Neural cell (in vitro differentiated cells): ENCODE measurements at regions not wholly inside any gene's neighbourhood (a gene's known extent, or its start where the extent isn't known, plus 50 kb on each side); places are given as distances from the start of the nearest gene placed in this dataset.

Experiments
- H2AFZ ChIP-seq: fragments of 200-600, 300-800 bp; sonication (generic), shearing (Covaris generic); 2 replicates; pipeline ENCODE4 v1.6.0; 2014; ENCODE audit warnings: low read depth, mild to moderate bottlenecking, antibody characterized with exemption, low read length, moderate library complexity
- H3F3A ChIP-seq: fragments of 200-600 bp; shearing (Covaris generic); 2 replicates; pipeline ENCODE4 v1.6.1; 2016; ENCODE audit warnings: mild to moderate bottlenecking, moderate library complexity, mixed read lengths, antibody characterized with exemption, low read length; ENCODE audit not compliant: insufficient read depth, poor library complexity, severe bottlenecking
- H3K27ac ChIP-seq: fragments of 200-600, 300-800 bp; sonication (generic), shearing (Covaris generic); 2 replicates; pipeline ENCODE4 v1.5.1; 2014; ENCODE audit warnings: mild to moderate bottlenecking, low read length, moderate library complexity
- H3K27me3 ChIP-seq: fragments of 300-800, 200-600 bp; sonication (generic), shearing (Covaris generic); 2 replicates; pipeline ENCODE4 v1.6.0; 2014; ENCODE audit warnings: mild to moderate bottlenecking, low read depth, low read length, moderate library complexity; ENCODE audit not compliant: insufficient read depth
- H3K36me3 ChIP-seq: fragments of 300-800, 200-600 bp; sonication (generic), shearing (Covaris generic); 2 replicates; pipeline ENCODE4 v1.5.1; 2014; ENCODE audit warnings: mild to moderate bottlenecking, antibody characterized with exemption, low read length, moderate library complexity; ENCODE audit not compliant: insufficient read depth
- H3K4me2 ChIP-seq: fragments of 300-800, 200-600 bp; sonication (generic), shearing (Covaris generic); 2 replicates; pipeline ENCODE4 v1.6.0; 2014; ENCODE audit warnings: mild to moderate bottlenecking, low read length
- H3K4me3 ChIP-seq: fragments of 300-800, 200-600 bp; sonication (generic), shearing (Covaris generic); 2 replicates; pipeline ENCODE4 v1.5.1; 2014; ENCODE audit warnings: mild to moderate bottlenecking, low read length, moderate library complexity
- H3K79me2 ChIP-seq: fragments of 200-600 bp; shearing (Covaris generic); replicated peaks from 2 replicates; pipeline ENCODE4 v1.6.0; 2014; ENCODE audit warnings: mild to moderate bottlenecking, low read length, moderate library complexity; ENCODE audit not compliant: insufficient read depth
- H3K9ac ChIP-seq: fragments of 300-800, 200-600 bp; sonication (generic), shearing (Covaris generic); 2 replicates; pipeline ENCODE4 v1.6.1; 2016; ENCODE audit warnings: mild to moderate bottlenecking, low read length, mixed read lengths
- H3K9me2 ChIP-seq: fragments of 200-600 bp; shearing (Covaris generic); 2 replicates; pipeline ENCODE4 v1.6.1; 2016; ENCODE audit warnings: mild to moderate bottlenecking, low read length, mixed read lengths; ENCODE audit not compliant: insufficient read depth
- H3K9me3 ChIP-seq: fragments of 200-600, 300-800 bp; sonication (generic), shearing (Covaris generic); 2 replicates; pipeline ENCODE4 v1.6.1; 2016; ENCODE audit warnings: mild to moderate bottlenecking, mixed run types, low read length, moderate library complexity, mixed read lengths
- H4K20me1 ChIP-seq: fragments of 200-600 bp; shearing (Covaris generic); 2 replicates; pipeline ENCODE4 v1.6.1; 2016; ENCODE audit warnings: mild to moderate bottlenecking, mixed run types; ENCODE audit not compliant: insufficient read depth
- EP300 ChIP-seq: fragments of 450-650 bp; conservative IDR thresholded peaks from 2 replicates; pipeline ENCODE4 v1.6.1; 2014; ENCODE audit warnings: antibody characterized with exemption, mild to moderate bottlenecking, moderate library complexity; ENCODE audit not compliant: poor library complexity, severe bottlenecking
- EZH2 ChIP-seq: fragments of 200-600, 300-800 bp; shearing (Covaris generic), sonication (generic); IDR thresholded peaks from 2 replicates; pipeline ENCODE4 v1.6.1; 2014; ENCODE audit warnings: antibody characterized with exemption, low read length, borderline replicate concordance, mild to moderate bottlenecking; ENCODE audit not compliant: insufficient read depth, poor library complexity, severe bottlenecking
- MXI1 ChIP-seq: fragments of 450-650 bp; conservative IDR thresholded peaks from 2 replicates; pipeline ENCODE4 v1.6.1; 2014; ENCODE audit warnings: antibody characterized with exemption, mild to moderate bottlenecking; ENCODE audit not compliant: poor library complexity, severe bottlenecking
- POLR2AphosphoS5 ChIP-seq: IDR thresholded peaks from 2 replicates; pipeline ENCODE4 v1.6.1; 2012
- RAD21 ChIP-seq: fragments of 450-650 bp; conservative IDR thresholded peaks from 2 replicates; pipeline ENCODE4 v1.6.1; 2014; ENCODE audit warnings: antibody characterized with exemption, mild to moderate bottlenecking, moderate library complexity
- SMC3 ChIP-seq: fragments of 450-650 bp; conservative IDR thresholded peaks from 2 replicates; pipeline ENCODE4 v1.6.1; 2014; ENCODE audit warnings: antibody characterized with exemption, mild to moderate bottlenecking, moderate library complexity; ENCODE audit not compliant: poor library complexity
- TAF1 ChIP-seq: IDR thresholded peaks from 2 replicates; pipeline ENCODE4 v1.6.1; 2012; ENCODE audit warnings: low read depth
- TF ChIP-seq, protein P1 (sequence below): fragments of 450-650 bp; IDR thresholded peaks from 2 replicates; pipeline ENCODE4 v1.5.1; 2014; ENCODE audit warnings: antibody characterized with exemption, mild to moderate bottlenecking, moderate library complexity; ENCODE audit not compliant: poor library complexity, severe bottlenecking
- TF ChIP-seq, protein P2 (sequence below): IDR thresholded peaks from 2 replicates; pipeline ENCODE4 v1.6.1; 2012; ENCODE audit warnings: borderline replicate concordance

DNA sequence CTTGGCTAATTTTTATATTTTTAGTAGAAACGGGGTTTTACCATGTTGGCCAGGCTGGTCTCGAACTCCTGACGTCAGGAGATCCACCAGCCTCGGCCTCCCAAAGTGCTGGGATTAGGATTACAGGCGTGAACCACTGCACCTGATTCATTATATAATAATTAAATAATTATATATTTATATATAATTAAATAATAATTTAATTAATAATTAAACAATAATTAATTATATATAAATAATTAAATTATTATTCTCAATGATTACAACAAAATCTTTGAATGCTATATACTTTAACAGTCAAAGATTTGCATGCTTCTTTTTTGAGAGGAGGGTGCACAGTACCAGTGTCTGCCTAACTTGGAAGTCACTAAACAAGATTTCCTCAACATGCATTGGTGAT lies 872.3 kb downstream of the EFNB2 start:
- no peaks in the 10 kb centered on the region for H3K9me2 ChIP-seq
- no peak overlapping the region for H3K4me3 ChIP-seq
- no peaks in the 10 kb centered on the region for H3K9me3 ChIP-seq
- H2AFZ ChIP-seq = no peak overlapping the region
- H3F3A ChIP-seq = no peaks in the 10 kb centered on the region
- H3K9ac ChIP-seq = no peak overlapping the region
- TF ChIP-seq EZH2 (no peak), SMC3 (no peak), MXI1 (no peak), TAF1 (no peak), EP300 (no peak), POLR2AphosphoS5 (no peak)
- TF ChIP-seq, protein P1, sequence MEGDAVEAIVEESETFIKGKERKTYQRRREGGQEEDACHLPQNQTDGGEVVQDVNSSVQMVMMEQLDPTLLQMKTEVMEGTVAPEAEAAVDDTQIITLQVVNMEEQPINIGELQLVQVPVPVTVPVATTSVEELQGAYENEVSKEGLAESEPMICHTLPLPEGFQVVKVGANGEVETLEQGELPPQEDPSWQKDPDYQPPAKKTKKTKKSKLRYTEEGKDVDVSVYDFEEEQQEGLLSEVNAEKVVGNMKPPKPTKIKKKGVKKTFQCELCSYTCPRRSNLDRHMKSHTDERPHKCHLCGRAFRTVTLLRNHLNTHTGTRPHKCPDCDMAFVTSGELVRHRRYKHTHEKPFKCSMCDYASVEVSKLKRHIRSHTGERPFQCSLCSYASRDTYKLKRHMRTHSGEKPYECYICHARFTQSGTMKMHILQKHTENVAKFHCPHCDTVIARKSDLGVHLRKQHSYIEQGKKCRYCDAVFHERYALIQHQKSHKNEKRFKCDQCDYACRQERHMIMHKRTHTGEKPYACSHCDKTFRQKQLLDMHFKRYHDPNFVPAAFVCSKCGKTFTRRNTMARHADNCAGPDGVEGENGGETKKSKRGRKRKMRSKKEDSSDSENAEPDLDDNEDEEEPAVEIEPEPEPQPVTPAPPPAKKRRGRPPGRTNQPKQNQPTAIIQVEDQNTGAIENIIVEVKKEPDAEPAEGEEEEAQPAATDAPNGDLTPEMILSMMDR = no peak
- TF ChIP-seq, protein P2, sequence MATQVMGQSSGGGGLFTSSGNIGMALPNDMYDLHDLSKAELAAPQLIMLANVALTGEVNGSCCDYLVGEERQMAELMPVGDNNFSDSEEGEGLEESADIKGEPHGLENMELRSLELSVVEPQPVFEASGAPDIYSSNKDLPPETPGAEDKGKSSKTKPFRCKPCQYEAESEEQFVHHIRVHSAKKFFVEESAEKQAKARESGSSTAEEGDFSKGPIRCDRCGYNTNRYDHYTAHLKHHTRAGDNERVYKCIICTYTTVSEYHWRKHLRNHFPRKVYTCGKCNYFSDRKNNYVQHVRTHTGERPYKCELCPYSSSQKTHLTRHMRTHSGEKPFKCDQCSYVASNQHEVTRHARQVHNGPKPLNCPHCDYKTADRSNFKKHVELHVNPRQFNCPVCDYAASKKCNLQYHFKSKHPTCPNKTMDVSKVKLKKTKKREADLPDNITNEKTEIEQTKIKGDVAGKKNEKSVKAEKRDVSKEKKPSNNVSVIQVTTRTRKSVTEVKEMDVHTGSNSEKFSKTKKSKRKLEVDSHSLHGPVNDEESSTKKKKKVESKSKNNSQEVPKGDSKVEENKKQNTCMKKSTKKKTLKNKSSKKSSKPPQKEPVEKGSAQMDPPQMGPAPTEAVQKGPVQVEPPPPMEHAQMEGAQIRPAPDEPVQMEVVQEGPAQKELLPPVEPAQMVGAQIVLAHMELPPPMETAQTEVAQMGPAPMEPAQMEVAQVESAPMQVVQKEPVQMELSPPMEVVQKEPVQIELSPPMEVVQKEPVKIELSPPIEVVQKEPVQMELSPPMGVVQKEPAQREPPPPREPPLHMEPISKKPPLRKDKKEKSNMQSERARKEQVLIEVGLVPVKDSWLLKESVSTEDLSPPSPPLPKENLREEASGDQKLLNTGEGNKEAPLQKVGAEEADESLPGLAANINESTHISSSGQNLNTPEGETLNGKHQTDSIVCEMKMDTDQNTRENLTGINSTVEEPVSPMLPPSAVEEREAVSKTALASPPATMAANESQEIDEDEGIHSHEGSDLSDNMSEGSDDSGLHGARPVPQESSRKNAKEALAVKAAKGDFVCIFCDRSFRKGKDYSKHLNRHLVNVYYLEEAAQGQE = no peak
- no peak overlapping the region for H3K27ac ChIP-seq
- no peaks in the 10 kb centered on the region for H3K27me3 ChIP-seq
- H3K36me3 ChIP-seq = no peaks in the 10 kb centered on the region
- H3K4me2 ChIP-seq = no peak overlapping the region
- H3K79me2 ChIP-seq = no peaks in the 10 kb centered on the region
- H4K20me1 ChIP-seq = no peaks in the 10 kb centered on the region

DNA sequence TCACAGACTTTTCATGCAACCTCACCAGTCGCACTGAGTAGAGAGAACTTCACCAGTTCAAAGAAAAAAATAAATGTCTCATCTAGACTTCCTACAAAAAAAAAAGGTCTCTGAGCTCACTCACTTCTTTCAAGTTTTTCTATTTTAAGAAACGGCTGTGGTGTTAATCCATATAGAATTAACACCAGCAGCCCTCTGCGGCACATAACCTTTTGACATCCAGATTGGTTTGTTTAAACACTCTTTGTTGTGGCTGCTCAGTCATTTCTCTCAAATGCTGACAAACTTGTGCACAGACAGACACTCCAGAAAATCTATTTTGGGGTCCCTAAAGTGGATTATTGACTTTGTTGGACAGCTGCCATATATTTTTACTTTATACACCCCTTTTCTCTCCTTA lies 874.9 kb downstream of the EFNB2 start:
- H3K4me2 ChIP-seq = no peak overlapping the region
- H3K9ac ChIP-seq = no peak overlapping the region
- no peaks in the 10 kb centered on the region for H3K79me2 ChIP-seq
- H3K9me2 ChIP-seq = no peaks in the 10 kb centered on the region
- no peaks in the 10 kb centered on the region for H3F3A ChIP-seq
- H2AFZ ChIP-seq = no peak overlapping the region
- H4K20me1 ChIP-seq = no peaks in the 10 kb centered on the region
- H3K36me3 ChIP-seq = no peaks in the 10 kb centered on the region
- H3K27me3 ChIP-seq = no peaks in the 10 kb centered on the region
- TF ChIP-seq TAF1 (no peak), EP300 (no peak), MXI1 (no peak), SMC3 (no peak), EZH2 (no peak), RAD21 (no peak)
- TF ChIP-seq, protein P1 = no peak
- no peak overlapping the region for H3K27ac ChIP-seq
- no peak overlapping the region for H3K4me3 ChIP-seq
- no peaks in the 10 kb centered on the region for H3K9me3 ChIP-seq
